Stimulated activated CD4-positive, alpha-beta T cell treated with anti-CD3 and anti-CD28 coated beads, TNF-alpha, amount 100 ng/mL, for 48 hours (primary cell): ENCODE measurements at regions not wholly inside any gene's neighbourhood (a gene's known extent, or its start where the extent isn't known, plus 50 kb on each side); places are given as distances from the start of the nearest gene placed in this dataset.
"Not testable (repeated sequence)": the region's sequence is repeated elsewhere in the genome, so short reads cannot be mapped to it uniquely, and the experiment has no call there.

Source experiments
- DNase-seq, 3 donors: peaks; one replicate each; pipeline ENCODE4 v3.0.0-alpha.2; 2020; ENCODE audit warnings: low read depth in 3 of 3

GRCh38 chr12:125983784-125984500 lies 918.7 kb downstream of the AACS start:
- DNase-seq, result no peak

- no peak for DNase-seq
Observed at GRCh38 chr12:125988545-125988944, 923.3 kb downstream of the AACS start.

GRCh38 chr12:125989696-125990095 lies 924.5 kb downstream of the AACS start:
- no peak for DNase-seq

- no peak for DNase-seq
Observed at GRCh38 chr12:125996443-125996842, 931.2 kb downstream of the AACS start.

- no peak for DNase-seq
Observed at GRCh38 chr12:125999628-126000027, 934.4 kb downstream of the AACS start.

- DNase-seq, result no peak
Observed at GRCh38 chr12:126019385-126019784, 954.1 kb downstream of the AACS start.

- DNase-seq, result no peak
Observed at GRCh38 chr12:126021675-126022074, 956.4 kb downstream of the AACS start.

GRCh38 chr12:126027825-126028224 lies 962.6 kb downstream of the AACS start:
- no peak for DNase-seq

GRCh38 chr12:126030573-126030972 lies 965.3 kb downstream of the AACS start:
- DNase-seq, result no peak

- no peak for DNase-seq
Observed at GRCh38 chr12:126033751-126034150, 968.5 kb downstream of the AACS start.

- DNase-seq, result no peak
Observed at GRCh38 chr12:126036348-126036747, 971.1 kb downstream of the AACS start.

GRCh38 chr12:126038434-126038833 lies 973.2 kb downstream of the AACS start:
- DNase-seq, result no peak

GRCh38 chr12:126040307-126040706 lies 975.1 kb downstream of the AACS start:
- DNase-seq, result no peak

- no peak for DNase-seq
Observed at GRCh38 chr12:126042286-126042685, 977.1 kb downstream of the AACS start.

GRCh38 chr12:126049501-126049900 lies 984.3 kb downstream of the AACS start:
- DNase-seq, result not testable (repeated sequence)

- no peak for DNase-seq
Observed at GRCh38 chr12:126051611-126052107, 986.4 kb downstream of the AACS start.

- no peak for DNase-seq
Observed at GRCh38 chr12:126055521-126055920, 990.3 kb downstream of the AACS start.

GRCh38 chr12:126061777-126062176 lies 996.5 kb downstream of the AACS start:
- DNase-seq, result no peak

- no peak for DNase-seq
Observed at GRCh38 chr12:126064028-126064427, 998.8 kb downstream of the AACS start.

- DNase-seq, result no peak
Observed at GRCh38 chr12:126067626-126068329, 1002.5 kb downstream of the AACS start.

- peak; percentile 24 to 40 (median 34) for DNase-seq
Observed at GRCh38 chr12:126069549-126070165, 1004.4 kb downstream of the AACS start.

- DNase-seq, result no peak
Observed at GRCh38 chr12:126076515-126076914, 1011.3 kb downstream of the AACS start.

GRCh38 chr12:126083926-126084325 lies 1018.7 kb downstream of the AACS start:
- no peak for DNase-seq
